ENCODE measurements at regions not wholly inside any gene's neighbourhood (a gene's known extent, or its start where the extent isn't known, plus 50 kb on each side); places are given as distances from the start of the nearest gene placed in this dataset.

- Histone ChIP-seq H3K36me3 (no peaks in the 10 kb centered on the region), H3K4me3 (no peak overlapping the region), H3K9me3 (no peaks in the 10 kb centered on the region), H3K4me1 (no peaks in the 10 kb centered on the region), H3K27ac (no peak overlapping the region), H3K27me3 (no peaks in the 10 kb centered on the region)
- intact Hi-C loops (cut with DNase I) = no loop called here
- TF ChIP-seq POLR2AphosphoS5 (IDR thresholded peaks at IDR 0.05; ENCODE audit: insufficient read depth in 1 of 2, low read depth in 1 of 2) = no peak
- no peak for TF ChIP-seq CTCF (IDR thresholded peaks at IDR 0.05)
- no peak for TF ChIP-seq POLR2A (IDR thresholded peaks at IDR 0.05)
- no peak for DNase-seq (ENCODE audit: extremely low spot score in 2 of 2)
These were observed 583.5 kb upstream of the TUSC1 start for GRCh38 chr9:26261503-26262330.

- no peak overlapping the region for H3K4me3 ChIP-seq
- no peaks in the 10 kb centered on the region for H3K9me3 ChIP-seq
- no peak overlapping the region for H3K27ac ChIP-seq
- intact Hi-C loops (cut with DNase I) = no loop called here
- no peak for TF ChIP-seq POLR2AphosphoS5 (IDR thresholded peaks at IDR 0.05; ENCODE audit: insufficient read depth in 1 of 2, low read depth in 1 of 2)
- no peak for TF ChIP-seq CTCF (IDR thresholded peaks at IDR 0.05)
- no peak for TF ChIP-seq POLR2A (IDR thresholded peaks at IDR 0.05)
- DNase-seq (ENCODE audit: extremely low spot score in 2 of 2) = no peak
- H3K27me3 ChIP-seq = no peaks in the 10 kb centered on the region
- H3K36me3 ChIP-seq = no peaks in the 10 kb centered on the region
- H3K4me1 ChIP-seq = no peaks in the 10 kb centered on the region
These were observed 582.0 kb upstream of the TUSC1 start for GRCh38 chr9:26260238-26260637.

- Histone ChIP-seq H3K27me3 (no peaks in the 10 kb centered on the region), H3K36me3 (no peaks in the 10 kb centered on the region), H3K4me3 (no peak overlapping the region), H3K9me3 (no peaks in the 10 kb centered on the region), H3K27ac (no peak overlapping the region), H3K4me1 (no peaks in the 10 kb centered on the region)
- DNase-seq (ENCODE audit: extremely low spot score in 2 of 2) = no peak
- intact Hi-C loops (cut with DNase I) = no loop called here
- no peak for TF ChIP-seq POLR2A (IDR thresholded peaks at IDR 0.05)
- no peak for TF ChIP-seq CTCF (IDR thresholded peaks at IDR 0.05)
- no peak for TF ChIP-seq POLR2AphosphoS5 (IDR thresholded peaks at IDR 0.05; ENCODE audit: insufficient read depth in 1 of 2, low read depth in 1 of 2)
These were observed 569.6 kb upstream of the TUSC1 start for GRCh38 chr9:26247861-26248260.

GRCh38 chr9:26244661-26245451 is 566.6 kb upstream of the TUSC1 start:
- H3K4me3 ChIP-seq = no peak overlapping the region
- H3K36me3 ChIP-seq = no peaks in the 10 kb centered on the region
- H3K4me1 ChIP-seq = no peaks in the 10 kb centered on the region
- TF ChIP-seq POLR2AphosphoS5 (IDR thresholded peaks at IDR 0.05; ENCODE audit: insufficient read depth in 1 of 2, low read depth in 1 of 2) (no peak), CTCF (IDR thresholded peaks at IDR 0.05) (no peak), POLR2A (IDR thresholded peaks at IDR 0.05) (no peak)
- H3K27me3 ChIP-seq = no peaks in the 10 kb centered on the region
- no peak overlapping the region for H3K27ac ChIP-seq
- intact Hi-C loops (cut with DNase I) = no loop called here
- no peak for DNase-seq (ENCODE audit: extremely low spot score in 2 of 2)
- no peaks in the 10 kb centered on the region for H3K9me3 ChIP-seq

- no peaks in the 10 kb centered on the region for H3K4me1 ChIP-seq
- TF ChIP-seq CTCF (IDR thresholded peaks at IDR 0.05) (no peak), POLR2A (IDR thresholded peaks at IDR 0.05) (no peak), POLR2AphosphoS5 (IDR thresholded peaks at IDR 0.05; ENCODE audit: insufficient read depth in 1 of 2, low read depth in 1 of 2) (no peak)
- no peaks in the 10 kb centered on the region for H3K9me3 ChIP-seq
- no peak for DNase-seq (ENCODE audit: extremely low spot score in 2 of 2)
- H3K27me3 ChIP-seq = no peaks in the 10 kb centered on the region
- no peak overlapping the region for H3K27ac ChIP-seq
- H3K36me3 ChIP-seq = no peaks in the 10 kb centered on the region
- H3K4me3 ChIP-seq = no peak overlapping the region
- intact Hi-C loops (cut with DNase I) = no loop called here
These were observed 565.5 kb upstream of the TUSC1 start for GRCh38 chr9:26243726-26244125.
